A172 (cell line): ENCODE measurements at regions not wholly inside any gene's neighbourhood (a gene's known extent, or its start where the extent isn't known, plus 50 kb on each side); places are given as distances from the start of the nearest gene placed in this dataset.

Source experiments
- DNase-seq: peaks from one replicate; pipeline ENCODE4 v3.0.0-alpha.2; 2015; ENCODE audit warnings: low spot score

- no peak for DNase-seq
Measured at GRCh38 chr1:178607718-178608408, 95.0 kb downstream of the TEX35 start.

GRCh38 chr1:178609015-178609414 is 96.1 kb downstream of the TEX35 start:
- DNase-seq = peak; percentile 55

- DNase-seq = peak; percentile 86
Measured at GRCh38 chr1:178610690-178611410, 97.9 kb downstream of the TEX35 start.

- peak; percentile 68 for DNase-seq
Measured at GRCh38 chr1:178612261-178612660, 99.4 kb downstream of the TEX35 start.

GRCh38 chr1:178613271-178613945 is 100.5 kb downstream of the TEX35 start:
- no peak for DNase-seq

GRCh38 chr1:178614286-178614685 is 101.4 kb downstream of the TEX35 start:
- DNase-seq = no peak

GRCh38 chr1:178619042-178619927 is 105.8 kb upstream of the RALGPS2 start:
- DNase-seq = no peak

- no peak for DNase-seq
Measured at GRCh38 chr1:178620584-178621475, 104.2 kb upstream of the RALGPS2 start.

GRCh38 chr1:178621822-178622221 is 103.2 kb upstream of the RALGPS2 start:
- DNase-seq = no peak

- DNase-seq = no peak
Measured at GRCh38 chr1:178625695-178626094, 99.3 kb upstream of the RALGPS2 start.

GRCh38 chr1:178627037-178627436 is 98.0 kb upstream of the RALGPS2 start:
- DNase-seq = no peak

- DNase-seq = no peak
Measured at GRCh38 chr1:178628637-178629251, 96.3 kb upstream of the RALGPS2 start.

GRCh38 chr1:178629252-178630154 is 95.5 kb upstream of the RALGPS2 start:
- no peak for DNase-seq

GRCh38 chr1:178630417-178630816 is 94.6 kb upstream of the RALGPS2 start:
- no peak for DNase-seq

- peak; percentile 70 for DNase-seq
Measured at GRCh38 chr1:178632653-178633052, 92.4 kb upstream of the RALGPS2 start.

- peak; percentile 95 for DNase-seq
Measured at GRCh38 chr1:178633056-178633455, 92.0 kb upstream of the RALGPS2 start.

GRCh38 chr1:178634445-178634844 is 90.6 kb upstream of the RALGPS2 start:
- DNase-seq = no peak

- no peak for DNase-seq
Measured at GRCh38 chr1:178637841-178638240, 87.2 kb upstream of the RALGPS2 start.

GRCh38 chr1:178639326-178639725 is 85.7 kb upstream of the RALGPS2 start:
- DNase-seq = no peak
